VCaP (cell line): ENCODE measurements at regions not wholly inside any gene's neighbourhood (a gene's known extent, or its start where the extent isn't known, plus 50 kb on each side); places are given as distances from the start of the nearest gene placed in this dataset.

Experiments
- H3K27ac ChIP-seq: fragments of 450-650 bp; 2 replicates; pipeline ENCODE4 v1.5.1; 2017
- TF ChIP-seq, protein P1 (sequence below): fragments of 450-650 bp; conservative IDR thresholded peaks from 2 replicates; pipeline ENCODE4 v1.5.1; 2017; ENCODE audit warnings: mild to moderate bottlenecking, moderate library complexity

DNA sequence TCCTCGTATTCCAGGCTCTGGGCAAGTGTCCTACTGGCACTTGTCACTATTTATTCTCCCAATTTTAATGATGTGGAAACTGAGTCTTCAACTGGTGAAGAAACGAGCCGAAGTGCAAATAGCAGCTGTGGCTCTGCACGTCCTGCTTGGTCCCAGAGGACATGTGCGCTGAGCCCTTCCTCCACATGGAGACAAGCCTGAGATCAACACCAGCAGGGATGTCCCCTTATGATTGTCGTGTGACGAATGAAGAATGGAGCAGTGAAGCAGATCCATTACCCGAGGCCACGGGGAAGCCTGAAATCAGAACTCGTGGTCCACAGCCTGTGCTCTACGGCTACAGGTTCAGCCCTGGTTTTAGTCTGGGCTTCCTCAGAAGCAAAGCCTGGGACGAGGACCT, 61.0 kb downstream of the FOXL1 start:
- no peak overlapping the region for H3K27ac ChIP-seq
- TF ChIP-seq, protein P1, sequence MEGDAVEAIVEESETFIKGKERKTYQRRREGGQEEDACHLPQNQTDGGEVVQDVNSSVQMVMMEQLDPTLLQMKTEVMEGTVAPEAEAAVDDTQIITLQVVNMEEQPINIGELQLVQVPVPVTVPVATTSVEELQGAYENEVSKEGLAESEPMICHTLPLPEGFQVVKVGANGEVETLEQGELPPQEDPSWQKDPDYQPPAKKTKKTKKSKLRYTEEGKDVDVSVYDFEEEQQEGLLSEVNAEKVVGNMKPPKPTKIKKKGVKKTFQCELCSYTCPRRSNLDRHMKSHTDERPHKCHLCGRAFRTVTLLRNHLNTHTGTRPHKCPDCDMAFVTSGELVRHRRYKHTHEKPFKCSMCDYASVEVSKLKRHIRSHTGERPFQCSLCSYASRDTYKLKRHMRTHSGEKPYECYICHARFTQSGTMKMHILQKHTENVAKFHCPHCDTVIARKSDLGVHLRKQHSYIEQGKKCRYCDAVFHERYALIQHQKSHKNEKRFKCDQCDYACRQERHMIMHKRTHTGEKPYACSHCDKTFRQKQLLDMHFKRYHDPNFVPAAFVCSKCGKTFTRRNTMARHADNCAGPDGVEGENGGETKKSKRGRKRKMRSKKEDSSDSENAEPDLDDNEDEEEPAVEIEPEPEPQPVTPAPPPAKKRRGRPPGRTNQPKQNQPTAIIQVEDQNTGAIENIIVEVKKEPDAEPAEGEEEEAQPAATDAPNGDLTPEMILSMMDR: no peak

DNA sequence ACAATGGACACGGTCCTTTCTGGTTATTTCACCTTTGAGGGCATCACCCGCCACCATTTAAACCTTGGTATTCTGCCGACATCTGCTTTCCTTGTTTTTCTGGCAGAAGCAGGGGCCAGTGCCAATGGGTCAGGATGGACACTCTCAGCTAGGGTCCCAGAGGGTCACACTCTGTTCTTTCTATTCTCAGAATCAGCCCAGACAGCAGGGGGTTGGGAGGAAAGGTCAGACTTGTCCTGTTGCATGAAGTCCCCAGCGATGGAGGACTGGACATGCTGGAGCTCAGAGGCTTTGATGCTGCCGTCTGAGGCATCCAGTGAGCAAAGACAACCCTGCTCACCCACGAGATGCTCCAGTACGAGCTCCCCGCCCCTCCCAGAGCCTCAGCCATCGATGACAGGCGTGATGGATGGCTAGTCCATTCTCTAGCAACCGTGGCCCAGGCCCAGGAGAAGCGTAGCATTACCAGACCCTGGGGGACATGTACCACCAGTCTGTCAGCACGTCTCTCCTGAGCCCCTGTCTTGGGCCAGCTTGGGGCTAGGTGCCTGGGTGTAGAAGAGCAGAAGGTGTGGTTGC, 62.0 kb downstream of the FOXL1 start:
- TF ChIP-seq, protein P1: no peak
- H3K27ac ChIP-seq: no peak overlapping the region

DNA sequence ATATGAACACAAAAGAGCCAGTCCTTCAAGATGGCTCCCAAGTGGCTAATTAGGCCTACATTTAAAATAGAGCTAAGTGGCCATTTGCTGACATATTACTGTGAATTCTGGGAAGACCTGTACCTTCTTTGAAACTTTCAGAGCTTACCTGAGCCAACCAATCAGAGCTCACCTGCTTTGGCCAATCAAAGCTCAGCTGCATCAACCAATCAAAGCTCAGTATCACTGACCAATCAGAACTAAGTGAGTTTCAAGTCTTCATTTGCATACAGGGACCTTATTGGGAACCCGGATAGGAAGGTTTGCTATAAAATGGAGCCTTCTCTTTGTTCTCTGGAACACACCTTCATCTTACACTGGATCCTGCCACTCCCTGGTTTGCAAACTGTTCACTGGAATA, 63.7 kb downstream of the FOXL1 start:
- no peak overlapping the region for H3K27ac ChIP-seq
- TF ChIP-seq, protein P1: no peak

DNA sequence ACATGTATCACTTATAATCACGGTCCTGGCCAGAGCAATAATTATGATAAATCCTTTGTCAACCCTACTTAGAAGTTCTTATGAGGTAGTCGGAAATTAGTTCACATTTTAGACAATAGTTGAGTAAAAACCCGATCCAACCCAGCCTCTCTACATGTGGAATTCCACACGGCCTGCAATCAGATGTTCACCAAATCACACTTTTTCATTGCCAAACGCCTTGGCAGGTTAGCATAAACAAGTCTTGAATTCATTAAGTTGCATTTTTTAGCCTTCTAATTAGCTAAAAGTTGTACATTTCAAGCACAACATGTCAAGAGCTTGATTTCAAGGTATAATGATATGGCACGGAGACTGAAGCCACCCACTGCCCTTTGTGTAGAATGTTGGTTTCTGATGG, 65.3 kb downstream of the FOXL1 start:
- TF ChIP-seq, protein P1: no peak
- no peak overlapping the region for H3K27ac ChIP-seq

DNA sequence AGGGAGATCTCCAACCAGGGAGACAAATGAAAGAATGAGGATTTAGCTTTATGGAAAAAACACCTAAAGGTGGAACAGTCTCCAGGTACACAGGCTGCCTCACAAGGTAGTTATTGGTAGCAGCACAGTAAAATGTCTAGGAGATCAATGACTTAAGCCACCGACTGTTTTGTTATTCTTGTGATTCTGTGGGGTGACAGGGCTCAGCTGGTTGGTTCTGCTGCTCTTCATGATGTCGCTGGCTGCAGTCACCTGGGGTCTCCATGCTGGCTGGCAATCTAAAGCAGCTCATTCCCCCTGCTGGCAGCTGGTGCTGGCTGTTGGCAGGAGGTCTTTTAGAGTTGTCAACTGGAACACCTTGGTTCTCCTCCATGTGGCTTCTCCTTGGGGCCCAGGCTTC, 69.2 kb downstream of the FOXL1 start:
- no peak overlapping the region for H3K27ac ChIP-seq
- TF ChIP-seq, protein P1: no peak

DNA sequence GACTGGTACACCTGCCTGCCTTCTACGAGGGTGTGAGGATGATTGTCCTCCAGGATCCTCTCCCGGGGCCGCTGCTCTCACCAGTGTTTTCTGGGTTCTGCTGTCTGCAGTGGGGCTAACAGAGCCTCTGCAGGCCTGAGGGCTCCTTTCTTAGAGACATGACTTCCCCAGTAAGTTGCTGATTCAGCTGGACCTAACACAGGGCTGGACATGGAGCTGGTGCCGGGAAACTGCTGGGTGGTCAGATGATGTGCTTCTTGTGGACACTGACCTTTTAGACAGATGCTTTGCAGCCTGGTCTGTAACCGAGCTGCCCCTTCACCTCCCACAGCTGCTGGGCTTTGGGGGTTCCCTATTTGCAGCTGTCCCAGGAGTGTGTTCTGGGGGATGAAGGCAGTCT, 71.5 kb downstream of the FOXL1 start:
- no peak overlapping the region for H3K27ac ChIP-seq
- TF ChIP-seq, protein P1: no peak

DNA sequence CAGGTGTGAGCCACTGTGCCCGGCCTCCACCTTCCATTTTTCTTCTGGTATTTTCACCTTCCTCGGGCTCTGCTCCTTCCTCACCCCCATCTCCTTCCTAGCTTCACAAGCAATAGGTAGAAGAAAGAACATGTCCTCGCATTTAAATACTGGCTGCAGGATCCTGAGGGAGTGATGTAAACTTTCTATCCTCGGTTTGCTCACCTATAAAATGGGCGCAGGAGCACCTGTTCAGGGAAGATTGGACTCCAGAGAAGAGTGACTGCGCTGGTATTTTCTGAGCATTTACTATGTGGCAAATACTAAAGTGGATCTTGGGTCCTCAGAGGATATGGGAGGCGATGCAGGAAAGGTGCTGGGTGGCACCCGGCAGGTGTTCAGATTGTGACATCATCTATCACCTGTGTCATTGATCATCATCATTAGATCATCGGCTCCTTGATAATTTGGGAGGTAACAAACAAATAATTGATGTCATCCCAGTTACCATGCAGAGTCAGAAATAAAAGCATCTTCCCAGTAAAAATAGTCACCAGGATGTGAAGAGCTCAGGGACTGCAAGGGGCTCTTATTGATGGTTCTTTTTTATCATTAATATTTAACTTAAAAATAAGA, 72.8 kb downstream of the FOXL1 start:
- TF ChIP-seq, protein P1: no peak

More for the DNA sequence above, 72.8 kb downstream of the FOXL1 start:
- no peak overlapping the region for H3K27ac ChIP-seq
